ENCODE measurements at regions not wholly inside any gene's neighbourhood (a gene's known extent, or its start where the extent isn't known, plus 50 kb on each side); places are given as distances from the start of the nearest gene placed in this dataset.

GRCh38 chr4:14184265-14184664, 556.7 kb upstream of the BOD1L1 start:
- no peak for TF ChIP-seq POLR2AphosphoS5 (IDR thresholded peaks at IDR 0.05)
- no peak for TF ChIP-seq CTCF (IDR thresholded peaks at IDR 0.05)
